BE2C (cell line): ENCODE measurements at regions not wholly inside any gene's neighbourhood (a gene's known extent, or its start where the extent isn't known, plus 50 kb on each side); places are given as distances from the start of the nearest gene placed in this dataset.

Experiments used
- DNase-seq: peaks from one replicate; pipeline ENCODE4 v3.0.0-alpha.2; 2020
- H3K27me3 ChIP-seq: fragments of 250-450 bp; sonication (Bioruptor Pico); 2 replicates; pipeline ENCODE4 v1.5.1; 2020; ENCODE audit warnings: mild to moderate bottlenecking
- H3K36me3 ChIP-seq: fragments of 250-450 bp; sonication (Bioruptor Pico); 2 replicates; pipeline ENCODE4 v1.5.1; 2020; ENCODE audit warnings: mild to moderate bottlenecking
- H3K4me1 ChIP-seq: fragments of 250-450 bp; sonication (Bioruptor Pico); 2 replicates; pipeline ENCODE4 v1.5.1; 2020
- H3K4me3 ChIP-seq: 2 replicates; pipeline ENCODE4 v1.5.1; 2011; ENCODE audit warnings: low read depth, low read length
- H3K9me3 ChIP-seq: fragments of 250-450 bp; sonication (Bioruptor Pico); 2 replicates; pipeline ENCODE4 v1.5.1; 2020
- TF ChIP-seq, protein P1 (sequence below): IDR thresholded peaks from 2 replicates; pipeline ENCODE4 v1.5.1; 2012; ENCODE audit warnings: mild to moderate bottlenecking, low read depth, low read length

DNA sequence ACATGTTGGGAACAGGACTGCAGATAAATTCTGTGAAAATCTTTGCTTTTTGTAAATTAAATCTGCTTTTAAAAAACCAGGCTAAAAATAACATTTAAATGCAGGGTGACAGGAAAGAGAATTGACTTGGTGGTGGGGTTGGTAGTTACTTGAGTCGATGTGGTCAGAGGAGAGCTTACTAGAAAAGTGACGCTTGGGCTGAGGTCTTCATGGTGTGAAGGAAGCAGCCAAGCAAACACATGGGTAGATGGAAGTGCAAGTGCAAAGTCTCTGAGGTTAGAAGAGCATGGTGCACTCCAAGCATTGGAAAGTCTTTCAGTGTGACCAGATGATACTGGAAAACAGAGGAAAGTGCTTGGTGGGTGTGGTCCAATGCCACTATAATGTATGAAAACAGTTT lies 86.4 kb upstream of the THBS1 start:
- Histone ChIP-seq H3K4me3 (no peak overlapping the region), H3K36me3 (no peaks in the 10 kb centered on the region), H3K9me3 (no peaks in the 10 kb centered on the region; the same call in 1 of the 2 replicates), H3K4me1 (no peaks in the 10 kb centered on the region; the same call in 1 of the 2 replicates), H3K27me3 (peaks cover 9% of the 10 kb centered on the region; the same call in 1 of the 2 replicates)
- DNase-seq, result no peak
- TF ChIP-seq, protein P1, sequence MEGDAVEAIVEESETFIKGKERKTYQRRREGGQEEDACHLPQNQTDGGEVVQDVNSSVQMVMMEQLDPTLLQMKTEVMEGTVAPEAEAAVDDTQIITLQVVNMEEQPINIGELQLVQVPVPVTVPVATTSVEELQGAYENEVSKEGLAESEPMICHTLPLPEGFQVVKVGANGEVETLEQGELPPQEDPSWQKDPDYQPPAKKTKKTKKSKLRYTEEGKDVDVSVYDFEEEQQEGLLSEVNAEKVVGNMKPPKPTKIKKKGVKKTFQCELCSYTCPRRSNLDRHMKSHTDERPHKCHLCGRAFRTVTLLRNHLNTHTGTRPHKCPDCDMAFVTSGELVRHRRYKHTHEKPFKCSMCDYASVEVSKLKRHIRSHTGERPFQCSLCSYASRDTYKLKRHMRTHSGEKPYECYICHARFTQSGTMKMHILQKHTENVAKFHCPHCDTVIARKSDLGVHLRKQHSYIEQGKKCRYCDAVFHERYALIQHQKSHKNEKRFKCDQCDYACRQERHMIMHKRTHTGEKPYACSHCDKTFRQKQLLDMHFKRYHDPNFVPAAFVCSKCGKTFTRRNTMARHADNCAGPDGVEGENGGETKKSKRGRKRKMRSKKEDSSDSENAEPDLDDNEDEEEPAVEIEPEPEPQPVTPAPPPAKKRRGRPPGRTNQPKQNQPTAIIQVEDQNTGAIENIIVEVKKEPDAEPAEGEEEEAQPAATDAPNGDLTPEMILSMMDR, result no peak

DNA sequence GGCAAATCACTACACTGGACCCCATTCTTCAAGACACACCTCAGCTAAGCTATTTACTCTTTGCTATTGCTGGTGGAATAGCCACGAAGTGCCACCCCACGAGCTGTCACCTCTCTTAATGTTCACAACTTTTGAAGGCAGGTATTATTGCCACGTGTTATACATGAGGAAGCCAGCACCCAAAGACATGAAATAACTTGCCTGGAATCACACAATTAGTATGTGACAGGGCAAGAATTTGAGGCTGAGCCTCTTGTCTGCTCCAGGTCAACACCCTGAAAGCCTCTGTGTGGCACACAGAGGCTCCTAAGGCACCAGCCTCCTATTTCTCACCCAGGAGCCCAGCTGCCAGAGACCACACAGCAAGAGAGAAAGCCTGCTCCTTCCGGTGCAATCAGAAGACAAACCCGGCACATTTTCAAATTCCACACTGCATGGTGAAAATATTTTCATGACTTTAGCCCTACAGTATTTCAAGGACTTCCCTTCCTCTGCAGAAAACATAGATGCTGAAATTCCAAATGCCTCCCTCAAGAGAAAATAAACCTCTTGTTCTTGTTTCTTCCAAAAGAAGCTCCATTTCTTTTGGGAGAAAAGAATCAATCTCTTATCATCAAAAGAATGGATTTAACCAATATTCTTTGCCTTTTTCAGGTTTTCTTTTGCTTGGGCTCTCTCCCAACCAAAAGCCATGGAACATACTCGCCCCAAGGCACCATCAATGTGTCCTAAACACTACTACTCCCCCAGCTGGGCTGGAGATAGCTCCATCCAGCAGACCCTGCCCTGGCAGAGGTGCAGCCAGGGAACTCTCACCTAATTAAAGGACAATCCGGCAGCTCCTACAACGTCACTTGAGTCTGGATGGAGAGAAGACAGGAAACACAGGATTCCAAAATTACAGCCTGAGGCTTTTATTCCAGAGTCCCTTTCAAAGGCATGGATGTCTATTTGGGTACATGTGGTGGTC lies 84.7 kb upstream of the THBS1 start:
- no peaks in the 10 kb centered on the region for H3K4me1 ChIP-seq
- H3K36me3 ChIP-seq, result no peaks in the 10 kb centered on the region
- no peaks in the 10 kb centered on the region; the same call in 1 of the 2 replicates for H3K9me3 ChIP-seq
- H3K27me3 ChIP-seq, result peaks cover 9% of the 10 kb centered on the region; the same call in 1 of the 2 replicates
- DNase-seq, result no peak
- no peak overlapping the region for H3K4me3 ChIP-seq
- TF ChIP-seq, protein P1, result no peak

DNA sequence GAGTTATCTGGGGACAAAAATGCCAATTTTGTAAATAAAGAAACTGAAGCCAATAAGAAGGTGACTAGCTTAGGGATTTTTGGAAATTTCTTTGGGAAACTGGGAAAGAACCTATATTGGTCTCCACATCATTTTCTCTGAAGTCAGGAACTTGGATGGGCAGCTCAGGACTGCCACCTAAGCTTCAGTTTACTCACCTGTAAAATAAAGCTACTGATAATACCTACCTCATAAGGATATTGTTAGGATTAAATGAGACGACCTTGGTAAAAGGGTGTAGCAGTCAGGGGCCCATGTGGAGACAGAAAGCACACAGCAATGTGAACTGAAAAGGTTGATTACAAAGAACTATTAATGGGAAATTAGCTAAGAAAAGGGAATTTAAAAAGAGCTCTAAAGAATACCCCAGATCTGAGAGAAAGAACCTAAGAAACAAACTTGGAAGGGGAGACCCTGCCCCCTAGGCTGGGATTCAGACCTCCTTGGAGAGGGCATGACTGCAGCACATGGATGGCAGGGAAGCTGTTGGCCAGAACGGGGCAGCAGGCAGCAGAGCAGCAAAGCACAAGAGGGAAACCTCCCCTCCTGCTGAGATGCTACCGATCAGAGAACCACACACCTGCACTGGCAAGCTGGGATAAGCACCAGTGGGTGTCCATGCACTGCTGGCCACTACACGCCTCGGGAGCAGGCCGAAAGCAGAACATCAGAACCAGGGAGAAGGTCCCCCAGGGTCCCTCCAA lies 83.7 kb upstream of the THBS1 start:
- H3K4me3 ChIP-seq, result no peak overlapping the region
- H3K36me3 ChIP-seq, result no peaks in the 10 kb centered on the region
- DNase-seq, result no peak
- H3K27me3 ChIP-seq, result peaks cover 4% of the 10 kb centered on the region; the same call in 1 of the 2 replicates
- TF ChIP-seq, protein P1, result no peak
- no peaks in the 10 kb centered on the region for H3K4me1 ChIP-seq
- H3K9me3 ChIP-seq, result no peaks in the 10 kb centered on the region

DNA sequence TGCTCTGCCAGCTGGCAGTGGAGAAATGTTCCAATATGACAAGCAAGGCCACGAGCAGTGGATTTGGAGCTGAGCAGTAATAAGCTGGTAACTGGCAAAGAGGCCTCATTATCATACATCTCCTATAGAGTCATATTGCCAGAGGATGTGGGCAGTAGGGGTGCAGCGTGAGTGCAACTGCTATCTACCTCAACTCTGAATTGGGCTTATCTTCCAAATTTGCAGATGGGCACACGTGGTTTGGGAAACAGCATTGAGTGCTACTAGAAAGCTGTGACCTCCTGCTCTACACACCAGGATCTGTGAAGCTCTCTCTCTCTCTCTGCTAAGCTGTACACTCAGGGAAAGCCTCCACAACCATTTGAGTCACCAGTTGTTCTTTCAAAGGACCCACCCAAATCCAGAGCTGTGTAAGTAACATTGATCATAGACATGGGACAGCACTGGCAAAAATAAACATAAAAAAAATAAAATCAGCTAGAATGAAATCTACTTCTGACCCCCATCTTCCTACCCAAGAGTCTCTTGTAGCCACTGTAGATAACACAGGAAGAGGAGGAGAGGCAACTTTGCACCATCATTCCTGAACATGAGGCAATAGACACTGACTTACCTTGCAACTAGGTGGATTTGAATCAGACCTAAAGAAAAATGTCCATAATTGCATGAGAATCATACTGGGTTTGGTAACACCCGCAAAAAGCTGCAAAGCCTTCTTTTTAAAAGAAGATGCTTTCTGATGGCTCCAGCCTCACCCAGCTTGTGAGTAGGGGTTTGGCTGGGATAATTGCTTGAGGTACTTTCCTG lies 82.9 kb upstream of the THBS1 start:
- no peak for DNase-seq
- Histone ChIP-seq H3K27me3 (peaks cover 3% of the 10 kb centered on the region; the same call in 1 of the 2 replicates), H3K4me3 (no peak overlapping the region), H3K9me3 (no peaks in the 10 kb centered on the region), H3K4me1 (no peaks in the 10 kb centered on the region), H3K36me3 (no peaks in the 10 kb centered on the region)
- TF ChIP-seq, protein P1, result no peak

DNA sequence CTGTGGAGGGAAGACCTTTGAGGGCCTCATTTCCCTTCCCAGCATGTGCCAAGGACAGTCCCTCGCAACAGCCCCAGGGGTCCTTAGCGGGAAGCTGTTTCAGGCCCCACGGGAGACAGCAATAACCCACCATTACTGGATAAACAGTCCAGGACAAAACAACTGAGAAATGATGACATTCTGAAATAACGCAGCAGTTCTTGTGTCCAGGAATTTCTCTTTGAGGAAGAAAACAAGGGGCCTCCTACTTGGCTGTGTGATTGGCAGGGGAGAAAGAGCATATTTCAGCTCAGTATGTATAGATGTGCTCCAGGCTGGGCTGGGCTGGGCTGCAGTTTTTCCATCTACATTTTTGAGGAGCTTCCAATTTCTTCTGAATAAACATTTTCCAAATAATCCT lies 82.2 kb upstream of the THBS1 start:
- no peak overlapping the region for H3K4me3 ChIP-seq
- H3K4me1 ChIP-seq, result no peaks in the 10 kb centered on the region
- peaks cover 3% of the 10 kb centered on the region; the same call in 1 of the 2 replicates for H3K27me3 ChIP-seq
- no peaks in the 10 kb centered on the region for H3K36me3 ChIP-seq
- no peaks in the 10 kb centered on the region for H3K9me3 ChIP-seq
- TF ChIP-seq, protein P1, result no peak
- no peak for DNase-seq
